Lower lobe of right lung (tissue), 2 donors: ENCODE measurements at regions not wholly inside any gene's neighbourhood (a gene's known extent, or its start where the extent isn't known, plus 50 kb on each side); places are given as distances from the start of the nearest gene placed in this dataset.

Source experiments
- ATAC-seq, 2 donors: fragments of 200-7000 bp; cut with Tn5 transposase; one replicate each; pipeline ENCODE4 v1.9.1; 2020 to 2022; ENCODE audit warnings: mild to moderate bottlenecking in 2 of 2, moderate library complexity in 2 of 2
- DNase-seq: peaks from one replicate; pipeline ENCODE4 v3.0.0-alpha.2; 2020
- H3K27ac ChIP-seq: fragments of 200-600 bp; one replicate; pipeline ENCODE4 v1.8.0; 2022
- H3K27me3 ChIP-seq: fragments of 200-600 bp; one replicate; pipeline ENCODE4 v1.8.0; 2022; ENCODE audit warnings: low read depth
- H3K36me3 ChIP-seq: fragments of 200-600 bp; one replicate; pipeline ENCODE4 v1.8.0; 2022; ENCODE audit warnings: mild to moderate bottlenecking
- H3K4me1 ChIP-seq: fragments of 200-600 bp; one replicate; pipeline ENCODE4 v1.8.0; 2022
- H3K4me3 ChIP-seq: fragments of 200-600 bp; one replicate; pipeline ENCODE4 v1.8.0; 2022; ENCODE audit warnings: mild to moderate bottlenecking
- H3K9me3 ChIP-seq: fragments of 200-600 bp; one replicate; pipeline ENCODE4 v1.8.0; 2022
- CTCF ChIP-seq: fragments of 200-600 bp; IDR thresholded peaks from one replicate; pipeline ENCODE4 v1.8.0; 2022; ENCODE audit warnings: antibody characterized with exemption, mild to moderate bottlenecking
- intact Hi-C: fragments of 100-400 bp; cut with DNase I; formaldehyde crosslinking; loops from one replicate; pipeline ENCODE4 v1.11.0; 2022
- donor health status: DM: no; HTN: yes; CAD: no; lungs with severe emphysema.

- Histone ChIP-seq H3K36me3 (no peaks in the 10 kb centered on the region), H3K27ac (no peak overlapping the region), H3K4me3 (no peak overlapping the region), H3K27me3 (no peaks in the 10 kb centered on the region), H3K4me1 (no peaks in the 10 kb centered on the region), H3K9me3 (no peaks in the 10 kb centered on the region)
- ATAC-seq (no peak), DNase-seq (no peak)
- intact Hi-C loops, result no loop called here
- no peak for TF ChIP-seq CTCF
Observed at GRCh38 chr1:219281831-219282230, 108.2 kb downstream of the LYPLAL1 start.

GRCh38 chr1:219279017-219279770, 105.5 kb downstream of the LYPLAL1 start:
- no peak for DNase-seq
- Histone ChIP-seq H3K27ac (no peak overlapping the region), H3K4me3 (no peak overlapping the region), H3K4me1 (no peaks in the 10 kb centered on the region), H3K9me3 (no peaks in the 10 kb centered on the region), H3K27me3 (no peaks in the 10 kb centered on the region), H3K36me3 (no peaks in the 10 kb centered on the region)
- intact Hi-C loops, result no loop called here
- TF ChIP-seq CTCF, result no peak
- ATAC-seq, result no peak

GRCh38 chr1:219278288-219278687, 104.6 kb downstream of the LYPLAL1 start:
- no peaks in the 10 kb centered on the region for H3K4me1 ChIP-seq
- no peak for TF ChIP-seq CTCF
- no peak overlapping the region for H3K27ac ChIP-seq
- H3K27me3 ChIP-seq, result no peaks in the 10 kb centered on the region
- no peaks in the 10 kb centered on the region for H3K36me3 ChIP-seq
- no peak for ATAC-seq
- DNase-seq, result no peak
- no peak overlapping the region for H3K4me3 ChIP-seq
- intact Hi-C loops, result no loop called here
- H3K9me3 ChIP-seq, result no peaks in the 10 kb centered on the region

- intact Hi-C loops, result no loop called here
- Histone ChIP-seq H3K27me3 (no peaks in the 10 kb centered on the region), H3K36me3 (no peaks in the 10 kb centered on the region), H3K4me1 (no peaks in the 10 kb centered on the region), H3K27ac (no peak overlapping the region), H3K4me3 (no peak overlapping the region), H3K9me3 (no peaks in the 10 kb centered on the region)
- DNase-seq (no peak), ATAC-seq (no peak)
- no peak for TF ChIP-seq CTCF
Observed at GRCh38 chr1:219277304-219278105, 103.8 kb downstream of the LYPLAL1 start.

- Histone ChIP-seq H3K4me3 (no peak overlapping the region), H3K27ac (no peak overlapping the region), H3K36me3 (no peaks in the 10 kb centered on the region), H3K9me3 (no peaks in the 10 kb centered on the region), H3K4me1 (no peaks in the 10 kb centered on the region), H3K27me3 (no peaks in the 10 kb centered on the region)
- TF ChIP-seq CTCF, result no peak
- intact Hi-C loops, result no loop called here
- no peak for DNase-seq
- ATAC-seq, result no peak
Observed at GRCh38 chr1:219276049-219276738, 102.5 kb downstream of the LYPLAL1 start.
